ENCODE measurements at regions not wholly inside any gene's neighbourhood (a gene's known extent, or its start where the extent isn't known, plus 50 kb on each side); places are given as distances from the start of the nearest gene placed in this dataset.
"Not testable (repeated sequence)": the region's sequence is repeated elsewhere in the genome, so short reads cannot be mapped to it uniquely, and the experiment has no call there.

DNA sequence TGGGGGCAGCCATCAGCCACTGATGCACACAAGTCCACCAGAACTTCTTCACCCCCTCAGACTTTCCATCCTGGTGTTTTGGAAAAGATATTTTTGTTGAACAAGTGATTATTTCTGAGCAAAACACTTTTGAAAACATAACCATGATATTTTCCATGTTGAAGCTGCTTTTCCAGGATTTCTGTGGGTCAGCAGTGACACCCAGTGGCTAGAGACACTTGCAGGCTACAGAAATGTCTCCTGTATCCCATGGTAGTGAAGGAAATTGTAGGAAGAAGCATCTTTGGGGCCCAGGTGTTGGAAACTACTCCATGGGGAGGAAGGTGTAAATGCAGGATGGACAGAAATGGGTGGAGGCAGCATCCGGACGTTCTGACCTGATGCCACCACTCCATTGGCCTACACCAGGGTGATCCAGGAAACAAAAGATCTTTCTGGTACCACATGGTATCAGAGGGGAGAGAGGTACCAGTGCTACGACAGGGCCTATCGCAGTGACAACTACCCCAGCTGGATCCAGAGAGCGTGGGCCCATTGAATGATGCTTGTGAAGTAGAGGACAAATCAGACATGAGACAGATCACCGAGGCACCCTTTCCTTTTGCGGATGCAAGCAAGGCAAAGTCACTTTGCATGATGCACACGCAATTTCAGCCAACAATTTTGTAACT lies 111.7 kb upstream of the COBL start:
- no peaks in the 10 kb centered on the region for H3K4me1 ChIP-seq
- no peak overlapping the region for H3K27ac ChIP-seq (replicated peaks)
- intact Hi-C loops (cut with micrococcal nuclease) = no loop called here
- H3K4me3 ChIP-seq = no peak overlapping the region
- no peaks in the 10 kb centered on the region for H3K36me3 ChIP-seq
- TF ChIP-seq, protein P1, sequence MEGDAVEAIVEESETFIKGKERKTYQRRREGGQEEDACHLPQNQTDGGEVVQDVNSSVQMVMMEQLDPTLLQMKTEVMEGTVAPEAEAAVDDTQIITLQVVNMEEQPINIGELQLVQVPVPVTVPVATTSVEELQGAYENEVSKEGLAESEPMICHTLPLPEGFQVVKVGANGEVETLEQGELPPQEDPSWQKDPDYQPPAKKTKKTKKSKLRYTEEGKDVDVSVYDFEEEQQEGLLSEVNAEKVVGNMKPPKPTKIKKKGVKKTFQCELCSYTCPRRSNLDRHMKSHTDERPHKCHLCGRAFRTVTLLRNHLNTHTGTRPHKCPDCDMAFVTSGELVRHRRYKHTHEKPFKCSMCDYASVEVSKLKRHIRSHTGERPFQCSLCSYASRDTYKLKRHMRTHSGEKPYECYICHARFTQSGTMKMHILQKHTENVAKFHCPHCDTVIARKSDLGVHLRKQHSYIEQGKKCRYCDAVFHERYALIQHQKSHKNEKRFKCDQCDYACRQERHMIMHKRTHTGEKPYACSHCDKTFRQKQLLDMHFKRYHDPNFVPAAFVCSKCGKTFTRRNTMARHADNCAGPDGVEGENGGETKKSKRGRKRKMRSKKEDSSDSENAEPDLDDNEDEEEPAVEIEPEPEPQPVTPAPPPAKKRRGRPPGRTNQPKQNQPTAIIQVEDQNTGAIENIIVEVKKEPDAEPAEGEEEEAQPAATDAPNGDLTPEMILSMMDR (IDR thresholded peaks at IDR 0.05; ENCODE audit: borderline replicate concordance) = no peak
- H3K9me3 ChIP-seq (replicated peaks) = no peaks in the 10 kb centered on the region
- no peak for DNase-seq
- H3K27me3 ChIP-seq (ENCODE audit: low read depth) = peaks cover 51% of the 10 kb centered on the region

DNA sequence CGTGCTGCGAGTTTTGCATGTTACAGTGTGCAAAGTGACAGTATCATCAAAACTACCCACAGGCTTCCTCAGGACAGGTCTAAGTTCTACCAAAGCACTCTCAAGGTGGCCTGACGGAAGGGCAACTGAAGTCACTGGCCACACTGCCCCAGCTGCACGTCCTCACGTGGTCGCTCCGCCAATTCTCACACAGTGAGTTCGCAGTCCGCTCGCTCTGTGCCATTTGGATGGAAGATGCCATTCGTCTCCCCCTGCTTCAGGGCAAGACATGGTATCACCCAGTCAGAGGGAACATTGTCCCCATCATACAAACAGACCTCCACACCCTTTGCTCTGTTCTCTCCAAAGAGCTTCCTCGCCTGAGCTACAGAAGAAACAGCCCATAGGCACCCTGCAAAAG lies 109.6 kb upstream of the COBL start:
- Histone ChIP-seq H3K9me3 (replicated peaks) (no peaks in the 10 kb centered on the region), H3K4me3 (no peak overlapping the region), H3K27ac (replicated peaks) (no peak overlapping the region), H3K4me1 (no peaks in the 10 kb centered on the region), H3K36me3 (no peaks in the 10 kb centered on the region), H3K27me3 (ENCODE audit: low read depth) (peaks cover 53% of the 10 kb centered on the region)
- TF ChIP-seq, protein P1 (IDR thresholded peaks at IDR 0.05; ENCODE audit: borderline replicate concordance) = no peak
- intact Hi-C loops (cut with micrococcal nuclease) = no loop called here
- DNase-seq = no peak

DNA sequence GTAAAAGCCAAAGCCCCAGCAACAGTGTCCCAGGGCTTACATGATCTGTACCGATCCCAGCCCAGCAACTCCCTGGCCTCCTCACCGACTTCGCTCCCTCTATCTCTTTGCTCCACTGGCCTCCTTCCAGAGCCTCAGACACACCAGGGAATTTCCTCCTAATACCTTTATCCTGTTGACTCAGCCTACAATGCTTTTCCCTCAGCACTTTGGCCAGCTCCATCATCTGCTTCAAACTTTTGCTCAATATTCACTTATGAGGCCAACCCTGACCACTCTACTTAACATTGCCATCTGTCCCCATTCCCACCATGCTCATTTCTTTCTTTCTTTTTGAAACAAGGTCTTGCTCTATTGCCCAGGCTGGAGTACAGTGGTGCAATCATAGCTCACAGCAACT lies 93.3 kb upstream of the COBL start:
- DNase-seq; H3K4me1 ChIP-seq; H3K4me3 ChIP-seq; H3K36me3 ChIP-seq; H3K27ac ChIP-seq (replicated peaks); H3K9me3 ChIP-seq (replicated peaks); intact Hi-C loops (cut with micrococcal nuclease); H3K27me3 ChIP-seq (ENCODE audit: low read depth): not testable (repeated sequence)

DNA sequence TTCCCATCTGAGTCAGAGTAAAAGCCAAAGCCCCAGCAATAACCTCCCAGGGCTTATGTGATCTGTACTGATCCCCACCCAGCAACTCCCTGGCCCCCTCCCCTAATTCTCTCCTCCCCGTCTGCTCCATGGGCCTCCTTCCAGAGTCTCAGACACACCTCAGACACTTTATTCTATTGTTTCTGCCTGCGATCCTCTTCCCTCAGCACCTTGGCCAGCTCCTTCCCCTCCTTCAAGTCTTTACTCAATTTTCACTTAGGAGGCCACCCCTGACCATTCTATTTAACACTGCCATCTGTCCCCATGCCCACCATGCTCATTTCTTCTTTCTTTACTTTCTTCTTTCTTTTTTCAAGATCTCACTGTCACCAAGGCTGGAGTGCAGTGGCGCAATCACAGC lies 81.0 kb upstream of the COBL start:
- H3K27me3 ChIP-seq (ENCODE audit: low read depth); H3K27ac ChIP-seq (replicated peaks); H3K36me3 ChIP-seq; H3K4me3 ChIP-seq; intact Hi-C loops (cut with micrococcal nuclease); DNase-seq; H3K4me1 ChIP-seq; H3K9me3 ChIP-seq (replicated peaks): not testable (repeated sequence)

DNA sequence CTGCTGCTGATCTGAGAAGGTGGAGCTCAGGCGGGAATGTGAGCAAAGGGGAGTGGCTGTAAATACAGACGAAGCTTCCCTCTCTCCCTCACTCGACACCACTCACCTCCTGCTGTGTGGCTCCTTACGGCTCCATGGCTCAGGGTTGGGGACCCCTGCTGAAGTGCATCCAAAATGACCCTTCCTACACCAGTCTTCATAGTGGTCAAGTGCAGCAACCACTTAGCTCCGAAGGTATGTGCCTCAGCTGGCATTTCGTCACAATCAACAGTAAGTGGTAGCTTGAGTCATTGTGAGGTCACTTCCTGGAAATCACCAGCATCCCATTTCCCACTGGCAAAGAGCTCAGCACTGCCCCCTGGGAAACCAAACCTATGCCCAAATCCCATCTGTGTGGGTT lies 76.4 kb upstream of the COBL start:
- intact Hi-C loops (cut with micrococcal nuclease) = not testable (repeated sequence)

DNA sequence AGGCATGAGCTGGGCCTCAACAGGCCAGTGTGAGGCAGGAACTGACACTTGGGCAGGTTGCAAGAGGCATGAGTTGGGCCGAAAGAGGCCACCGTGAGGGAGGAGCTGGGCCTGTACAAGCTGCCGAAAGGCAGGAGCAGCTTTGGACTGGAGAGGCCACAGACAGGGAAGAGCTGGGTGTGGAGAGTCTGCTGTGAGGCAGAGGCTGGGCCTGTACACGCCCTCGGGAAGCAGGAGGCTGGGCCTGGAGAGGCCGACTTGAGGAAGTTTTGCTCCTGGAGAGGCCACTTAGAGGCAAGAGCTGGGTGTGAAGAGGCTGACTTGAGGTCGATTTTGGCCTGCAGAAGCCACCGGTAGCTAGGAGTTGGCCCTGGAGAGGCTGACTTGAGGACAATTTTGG lies 73.3 kb upstream of the COBL start:
- H3K27ac ChIP-seq (replicated peaks); intact Hi-C loops (cut with micrococcal nuclease); H3K4me3 ChIP-seq; H3K27me3 ChIP-seq (ENCODE audit: low read depth); H3K36me3 ChIP-seq; DNase-seq; H3K9me3 ChIP-seq (replicated peaks); H3K4me1 ChIP-seq: not testable (repeated sequence)

More for the DNA sequence above, 76.4 kb upstream of the COBL start:
- H3K36me3 ChIP-seq; H3K4me3 ChIP-seq; H3K27ac ChIP-seq (replicated peaks); H3K9me3 ChIP-seq (replicated peaks); H3K27me3 ChIP-seq (ENCODE audit: low read depth); DNase-seq; H3K4me1 ChIP-seq: not testable (repeated sequence)

DNA sequence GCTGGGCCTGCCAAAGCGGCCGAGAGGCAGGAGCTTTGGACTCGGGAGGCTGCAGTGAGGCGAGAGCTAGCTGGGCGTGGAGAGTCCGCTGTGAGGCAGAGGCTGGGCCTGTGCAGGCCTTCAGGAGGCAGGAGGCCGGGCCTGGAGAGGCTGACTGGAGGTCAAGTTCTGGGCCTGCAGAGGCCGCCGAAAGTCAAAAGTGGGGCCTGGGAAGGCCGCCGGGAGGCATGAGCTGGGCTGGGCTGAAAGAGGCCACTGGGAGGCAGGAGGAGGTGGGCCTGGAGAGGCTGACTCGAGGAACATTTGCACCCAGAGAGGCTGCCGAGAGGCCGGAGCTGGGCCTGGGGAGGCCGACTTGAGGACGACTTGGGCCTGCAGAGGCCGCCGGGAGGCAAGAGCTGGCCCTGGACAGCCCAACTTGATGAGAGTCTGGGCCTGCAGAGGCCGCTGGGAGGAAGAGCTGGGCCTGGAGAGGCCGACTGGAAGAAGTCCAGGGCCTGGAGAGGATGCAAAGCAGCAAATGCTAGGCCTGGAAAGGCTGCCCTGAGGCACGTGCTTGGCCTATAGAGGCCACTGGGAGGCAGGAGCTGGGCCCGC lies 72.7 kb upstream of the COBL start:
- H3K4me3 ChIP-seq; intact Hi-C loops (cut with micrococcal nuclease): not testable (repeated sequence)

DNA sequence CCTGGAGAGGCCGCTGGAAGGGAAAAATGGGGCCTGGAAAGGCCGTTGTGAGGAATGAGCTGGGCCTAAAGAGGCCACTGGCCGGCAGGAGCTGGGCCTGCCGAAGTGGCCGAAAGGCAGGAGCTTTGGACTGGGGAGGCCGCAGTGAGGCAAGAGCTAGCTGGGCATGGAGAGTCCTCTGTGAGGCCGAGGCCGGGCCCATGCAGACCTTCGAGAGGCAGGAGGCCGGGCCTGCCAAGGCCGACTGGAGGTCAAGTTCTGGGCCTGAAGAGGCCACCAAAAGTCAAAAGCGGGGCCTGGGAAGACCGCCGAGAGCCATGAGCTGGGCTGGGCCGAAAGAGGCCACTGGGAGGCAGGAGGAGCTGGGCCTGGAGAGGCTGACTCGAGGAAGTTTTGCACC lies 71.6 kb upstream of the COBL start:
- H3K36me3 ChIP-seq; H3K27me3 ChIP-seq (ENCODE audit: low read depth); DNase-seq; H3K9me3 ChIP-seq (replicated peaks); H3K4me1 ChIP-seq; intact Hi-C loops (cut with micrococcal nuclease); H3K4me3 ChIP-seq; H3K27ac ChIP-seq (replicated peaks): not testable (repeated sequence)

More for the DNA sequence above, 72.7 kb upstream of the COBL start:
- H3K27me3 ChIP-seq (ENCODE audit: low read depth); H3K36me3 ChIP-seq; H3K27ac ChIP-seq (replicated peaks); H3K4me1 ChIP-seq; DNase-seq; H3K9me3 ChIP-seq (replicated peaks): not testable (repeated sequence)

DNA sequence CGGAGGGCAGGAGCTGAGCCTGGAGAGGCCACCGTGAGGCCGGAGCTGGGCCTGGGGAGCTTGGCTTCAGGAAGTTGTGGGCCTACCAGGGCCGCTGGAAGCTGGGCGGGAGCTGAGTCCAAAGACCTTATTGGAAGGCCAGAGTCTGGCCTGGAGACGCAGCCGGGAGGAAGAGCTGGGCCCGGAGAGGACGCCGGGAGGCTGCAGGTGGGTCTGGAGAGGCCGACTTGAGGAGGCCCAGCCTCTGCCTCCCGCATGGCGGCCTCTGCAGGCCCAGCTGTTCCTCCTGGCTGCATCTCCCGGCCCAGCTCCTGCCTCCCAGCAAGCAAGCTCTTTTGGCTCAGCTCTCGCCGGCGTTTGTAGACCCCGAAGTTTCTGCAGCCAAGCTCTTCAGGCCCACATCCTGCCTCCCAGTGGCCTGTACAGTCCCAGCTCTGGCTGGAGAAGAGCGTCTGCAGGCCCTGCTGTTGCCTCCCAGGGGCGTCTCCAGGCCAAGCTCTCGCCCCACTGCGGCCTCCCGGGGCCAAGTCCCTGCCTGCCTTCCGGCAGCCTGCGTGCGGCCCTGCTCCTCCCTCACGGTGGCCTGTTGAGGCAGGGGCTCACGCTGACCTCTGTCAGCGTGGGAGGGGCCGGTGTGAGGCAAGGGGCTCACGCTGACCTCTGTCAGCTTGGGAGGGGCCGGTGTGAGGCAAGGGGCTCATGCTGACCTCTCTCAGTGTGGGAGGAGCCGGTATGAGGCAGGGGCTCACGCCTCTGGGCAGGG lies 70.4 kb upstream of the COBL start:
- H3K36me3 ChIP-seq; intact Hi-C loops (cut with micrococcal nuclease); H3K4me1 ChIP-seq; DNase-seq; H3K27me3 ChIP-seq (ENCODE audit: low read depth); H3K27ac ChIP-seq (replicated peaks); H3K9me3 ChIP-seq (replicated peaks); H3K4me3 ChIP-seq: not testable (repeated sequence)

DNA sequence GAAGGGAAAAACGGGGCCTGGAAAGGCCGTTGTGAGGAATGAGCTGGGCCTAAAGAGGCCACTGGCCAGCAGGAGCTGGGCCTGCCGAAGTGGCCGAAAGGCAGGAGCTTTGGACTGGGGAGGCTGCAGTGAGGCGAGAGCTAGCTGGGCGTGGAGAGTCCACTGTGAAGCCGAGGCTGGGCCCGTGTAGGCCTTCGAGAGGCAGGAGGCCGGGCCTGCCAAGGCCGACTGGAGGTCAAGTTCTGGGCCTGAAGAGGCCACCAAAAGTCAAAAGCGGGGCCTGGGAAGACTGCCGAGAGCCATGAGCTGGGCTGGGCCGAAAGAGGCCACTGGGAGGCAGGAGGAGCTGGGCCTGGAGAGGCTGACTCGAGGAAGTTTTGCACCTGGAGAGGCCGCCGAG lies 69.6 kb upstream of the COBL start:
- H3K36me3 ChIP-seq; intact Hi-C loops (cut with micrococcal nuclease); H3K27ac ChIP-seq (replicated peaks); H3K4me1 ChIP-seq; DNase-seq; H3K4me3 ChIP-seq; H3K9me3 ChIP-seq (replicated peaks); H3K27me3 ChIP-seq (ENCODE audit: low read depth): not testable (repeated sequence)

DNA sequence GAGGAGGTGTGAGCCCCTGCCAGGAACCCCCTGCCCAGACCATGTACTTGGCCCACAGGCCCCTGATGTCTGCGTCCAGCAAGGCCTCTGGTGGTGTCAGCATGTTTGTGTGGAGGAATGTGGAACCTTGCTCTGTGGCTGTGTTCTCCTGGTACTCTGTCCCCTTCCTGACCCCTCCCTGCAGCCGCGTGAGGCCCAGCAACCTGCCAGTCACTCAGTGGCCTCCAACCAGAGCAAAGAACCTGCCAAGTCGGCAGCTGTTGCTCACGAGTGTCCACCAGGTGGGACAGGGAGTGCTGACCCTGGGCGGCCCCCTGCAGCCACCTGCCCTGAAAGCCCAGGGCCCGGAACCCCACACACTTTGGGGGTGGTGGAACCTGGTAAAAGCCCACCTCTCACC lies 65.6 kb upstream of the COBL start:
- not testable (repeated sequence) for DNase-seq

More for the DNA sequence above, 65.6 kb upstream of the COBL start:
- H3K4me1 ChIP-seq; H3K9me3 ChIP-seq (replicated peaks); H3K4me3 ChIP-seq; H3K27ac ChIP-seq (replicated peaks); H3K36me3 ChIP-seq; intact Hi-C loops (cut with micrococcal nuclease): not testable (repeated sequence)
- H3K27me3 ChIP-seq (ENCODE audit: low read depth) = peaks cover 10% of the 10 kb centered on the region
